Astrocyte (in vitro differentiated cells and primary cell): ENCODE measurements at regions not wholly inside any gene's neighbourhood (a gene's known extent, or its start where the extent isn't known, plus 50 kb on each side); places are given as distances from the start of the nearest gene placed in this dataset.

Source experiments
- CTCF ChIP-seq: IDR thresholded peaks from 2 replicates; pipeline ENCODE4 v1.5.1; 2011; ENCODE audit warnings: low read depth, mild to moderate bottlenecking, inconsistent platforms, low read length, moderate library complexity; ENCODE audit not compliant: insufficient read depth
- EZH2 ChIP-seq: IDR thresholded peaks from 2 replicates; pipeline ENCODE4 v1.6.1; 2012; ENCODE audit warnings: mild to moderate bottlenecking, low read length, inconsistent platforms; ENCODE audit not compliant: insufficient read depth

- no peak for TF ChIP-seq EZH2
- TF ChIP-seq CTCF = no peak
These were observed 129.6 kb upstream of the IGSF21 start for GRCh38 chr1:17978016-17978415.
